B cell (primary cell): ENCODE measurements at regions not wholly inside any gene's neighbourhood (a gene's known extent, or its start where the extent isn't known, plus 50 kb on each side); places are given as distances from the start of the nearest gene placed in this dataset.

Experiments
- ATAC-seq: fragments of 200-7000 bp; cut with Tn5 transposase; one replicate; pipeline ENCODE4 v1.10.0; 2021; ENCODE audit warnings: low read depth, mild to moderate bottlenecking, moderate number of reproducible peaks, moderate library complexity
- CTCF ChIA-PET: fragments of 350-600 bp; sonication (Branson Sonifier 250); formaldehyde crosslinking; loops from one replicate; lab custom pipeline; 2021; ENCODE audit warnings: antibody characterized with exemption, inconsistent platforms; lab: Charles Lee
- POLR2A ChIA-PET: fragments of 350-600 bp; sonication (Branson Sonifier 250); formaldehyde crosslinking; loops from one replicate; lab custom pipeline; 2021; ENCODE audit warnings: antibody characterized with exemption; lab: Charles Lee
- DNase-seq: peaks from one replicate; pipeline ENCODE4 v3.0.0; 2013
- H2AFZ ChIP-seq: 2 replicates; pipeline ENCODE4 v1.6.1; 2012; ENCODE audit warnings: mild to moderate bottlenecking, low read depth, low read length; ENCODE audit not compliant: insufficient read depth, poor library complexity, severe bottlenecking
- H3K27ac ChIP-seq, 2 donors: 1 replicate in 1 of 2; 2 replicates in 1 of 2; pipeline ENCODE4 v1.5.1; 2012 to 2013; ENCODE audit warnings: low read length in 2 of 2, mild to moderate bottlenecking in 2 of 2, moderate library complexity in 1 of 2
- H3K27me3 ChIP-seq, 4 experiments: fragments of 200-600 bp in 1 of 4; sonication (generic) in 1 of 4; replicated peaks in 1 of 4; 1 replicate in 2 of 4; 2 replicates in 2 of 4; pipeline versions ENCODE4 v1.6.1 to v1.7.0; 2013 to 2016; ENCODE audit warnings: low read length in 3 of 4, mild to moderate bottlenecking in 2 of 4, mixed read lengths in 1 of 4, moderate library complexity in 1 of 4; ENCODE audit not compliant: insufficient read depth in 4 of 4, control insufficient read depth in 3 of 4; ENCODE audit errors: control extremely low read depth in 1 of 4
- H3K36me3 ChIP-seq, 2 experiments: replicated peaks in 1 of 2; 1 replicate in 1 of 2; 2 replicates in 1 of 2; pipeline versions ENCODE4 v1.6.1 to v1.7.1; 2013; ENCODE audit warnings: low read length in 1 of 2; ENCODE audit not compliant: insufficient read depth in 2 of 2, control insufficient read depth in 1 of 2; ENCODE audit errors: control extremely low read depth in 1 of 2, extremely low read depth in 1 of 2
- H3K4me1 ChIP-seq, 2 donors: fragments of 200-600 bp in 1 of 2; sonication (generic) in 1 of 2; 1 replicate in 1 of 2; 2 replicates in 1 of 2; pipeline versions ENCODE4 v1.5.1 to v1.6.1; 2013 to 2017; ENCODE audit warnings: low read length in 2 of 2; ENCODE audit not compliant: control insufficient read depth in 2 of 2, insufficient read depth in 2 of 2
- H3K4me2 ChIP-seq: replicated peaks from 2 replicates; pipeline ENCODE3; 2012; ENCODE audit warnings: mild to moderate bottlenecking, low read depth, low read length; ENCODE audit not compliant: poor library complexity, severe bottlenecking
- H3K4me3 ChIP-seq, 5 experiments: fragments of 200-600 bp in 1 of 5; sonication (generic) in 1 of 5; 1 replicate in 3 of 5; 2 replicates in 2 of 5; pipeline versions ENCODE4 v1.5.1 to v1.7.0; 2011 to 2016; ENCODE audit warnings: low read length in 4 of 5, mild to moderate bottlenecking in 4 of 5, low read depth in 2 of 5, control low read depth in 1 of 5, moderate library complexity in 1 of 5; ENCODE audit not compliant: insufficient read depth in 1 of 5; ENCODE audit errors: control extremely low read depth in 1 of 5, extremely low read depth in 1 of 5
- H3K79me2 ChIP-seq: fragments of 200-600 bp; sonication (generic); one replicate; pipeline ENCODE4 v1.6.0; 2016; ENCODE audit warnings: low read length; ENCODE audit not compliant: control insufficient read depth, insufficient read depth
- H3K9ac ChIP-seq: fragments of 200-600 bp; sonication (generic); 2 replicates; pipeline ENCODE4 v1.6.1; 2017; ENCODE audit warnings: mild to moderate bottlenecking, low read length, moderate library complexity
- H3K9me3 ChIP-seq, 3 donors: one replicate each; pipeline versions ENCODE4 v1.6.1 to v1.7.1; 2013; ENCODE audit warnings: low read length in 2 of 3; ENCODE audit not compliant: control insufficient read depth in 2 of 3, insufficient read depth in 1 of 3; ENCODE audit errors: control extremely low read depth in 1 of 3
- H4K20me1 ChIP-seq: 2 replicates; pipeline ENCODE4 v1.6.0; 2012; ENCODE audit warnings: mild to moderate bottlenecking, low read length; ENCODE audit not compliant: insufficient read depth, control insufficient read depth, poor library complexity, severe bottlenecking
- H3K27ac Mint-ChIP-seq: one replicate; pipeline ENCODE4 v1.8.0; 2021; ENCODE audit warnings: mixed read lengths
- H3K27me3 Mint-ChIP-seq: one replicate; pipeline ENCODE4 v1.8.0; 2021; ENCODE audit warnings: mixed read lengths
- H3K4me1 Mint-ChIP-seq: one replicate; pipeline ENCODE4 v1.8.0; 2021; ENCODE audit warnings: mixed read lengths
- H3K4me3 Mint-ChIP-seq: one replicate; pipeline ENCODE4 v1.8.0; 2021; ENCODE audit warnings: mixed read lengths
- H3K9me3 Mint-ChIP-seq: one replicate; pipeline ENCODE4 v1.8.0; 2022; ENCODE audit warnings: mixed read lengths; ENCODE audit not compliant: insufficient read depth
- EZH2 ChIP-seq: IDR thresholded peaks from 2 replicates; pipeline ENCODE4 v1.6.1; 2012; ENCODE audit warnings: borderline replicate concordance, low read depth, mild to moderate bottlenecking, moderate library complexity, low read length; ENCODE audit not compliant: insufficient read depth, poor library complexity, severe bottlenecking
- WGBS: methylation state at CpG from one replicate; pipeline ENCODE4 v1.1.5; 2013; ENCODE audit warnings: missing lambda C conversion rate; ENCODE audit not compliant: insufficient coverage; 5-methylcytosine and 5-hydroxymethylcytosine counted together
- intact Hi-C: fragments of 100-400 bp; cut with micrococcal nuclease; formaldehyde crosslinking; loops from one replicate; pipeline ENCODE4 v1.10.0; 2022
- TF ChIP-seq, protein P1 (sequence below): fragments of 200-600 bp; IDR thresholded peaks from one replicate; pipeline ENCODE4 v1.8.0; 2022; ENCODE audit warnings: antibody characterized with exemption, mild to moderate bottlenecking

DNA sequence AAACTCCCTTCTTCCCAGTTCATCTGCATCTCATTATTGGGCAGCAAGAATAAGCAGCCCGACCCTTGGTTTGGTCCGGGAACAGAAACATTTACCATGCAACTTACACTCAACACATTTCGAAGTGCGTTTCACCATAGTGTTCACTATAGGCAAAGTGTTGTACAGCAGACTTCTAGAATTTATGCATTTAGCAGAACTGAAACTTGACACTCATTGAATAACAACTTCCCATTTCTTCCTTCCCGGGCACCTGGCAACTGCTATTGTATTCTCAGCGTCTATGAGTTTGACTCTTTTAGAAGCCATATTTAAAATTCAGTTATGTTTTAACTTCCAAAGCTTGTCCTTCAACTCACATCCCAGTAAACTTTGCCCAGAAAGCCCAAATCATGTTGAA, 840.6 kb downstream of the NLGN4X start:
- Histone ChIP-seq H3K4me1 (peaks cover 0 to 4% of the 10 kb centered on the region in 2 donors), H4K20me1 (no peaks in the 10 kb centered on the region), H3K36me3 (no peaks in the 10 kb centered on the region), H3K9ac (no peak overlapping the region), H3K4me2 (no peak overlapping the region), H3K27me3 (no peaks in the 10 kb centered on the region), H3K79me2 (no peaks in the 10 kb centered on the region), H3K4me3 (no peak overlapping the region), H3K9me3 (no peaks in the 10 kb centered on the region), H3K27ac (no peak overlapping the region), H2AFZ (no peak overlapping the region)
- 0% methylated on average over 1 of the region's 6 CpGs for WGBS
- no peak for TF ChIP-seq EZH2
- Mint-ChIP-seq H3K27me3 (no peaks in the 10 kb centered on the region), H3K4me1 (peaks cover 4% of the 10 kb centered on the region), H3K9me3 (no peaks in the 10 kb centered on the region), H3K27ac (no peak overlapping the region), H3K4me3 (no peak overlapping the region)
- no peak for ATAC-seq
- ChIA-PET CTCF (no interaction called here), POLR2A (no interaction called here)
- DNase-seq = peak; percentile 3
- intact Hi-C loops = no loop called here

DNA sequence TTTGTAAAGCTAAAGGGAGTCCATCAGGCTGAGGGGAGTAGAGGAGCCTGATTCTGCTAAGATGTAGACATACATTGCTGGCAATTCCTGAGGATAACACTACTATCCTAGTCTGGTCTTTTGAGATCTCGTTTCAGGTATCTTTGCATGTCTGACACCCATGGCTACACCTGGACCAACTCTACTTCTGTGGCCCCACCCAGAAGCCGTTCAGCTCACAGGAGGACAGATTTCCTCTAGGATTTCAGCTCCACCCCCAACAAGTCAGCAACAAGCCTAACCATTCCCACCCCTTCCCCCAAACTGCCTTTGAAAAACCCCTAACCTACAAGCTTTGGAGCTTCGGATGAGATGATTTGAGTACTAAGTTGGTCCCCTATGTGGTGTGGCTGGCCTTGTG, 848.2 kb downstream of the NLGN4X start:
- Histone ChIP-seq H3K4me2 (no peak overlapping the region), H3K9me3 (no peaks in the 10 kb centered on the region), H2AFZ (no peak overlapping the region), H3K9ac (no peak overlapping the region), H3K27ac (no peak overlapping the region), H3K79me2 (no peaks in the 10 kb centered on the region), H3K27me3 (no peaks in the 10 kb centered on the region), H3K4me3 (no peak overlapping the region), H3K36me3 (no peaks in the 10 kb centered on the region), H4K20me1 (no peaks in the 10 kb centered on the region), H3K4me1 (no peaks in the 10 kb centered on the region)
- ATAC-seq (no peak), DNase-seq (no peak)
- 63% methylated on average over 2 of the region's 3 CpGs for WGBS
- Mint-ChIP-seq H3K4me1 (no peaks in the 10 kb centered on the region), H3K27me3 (no peaks in the 10 kb centered on the region), H3K27ac (no peak overlapping the region), H3K4me3 (no peak overlapping the region), H3K9me3 (no peaks in the 10 kb centered on the region)
- no peak for TF ChIP-seq EZH2
- TF ChIP-seq, protein P1, sequence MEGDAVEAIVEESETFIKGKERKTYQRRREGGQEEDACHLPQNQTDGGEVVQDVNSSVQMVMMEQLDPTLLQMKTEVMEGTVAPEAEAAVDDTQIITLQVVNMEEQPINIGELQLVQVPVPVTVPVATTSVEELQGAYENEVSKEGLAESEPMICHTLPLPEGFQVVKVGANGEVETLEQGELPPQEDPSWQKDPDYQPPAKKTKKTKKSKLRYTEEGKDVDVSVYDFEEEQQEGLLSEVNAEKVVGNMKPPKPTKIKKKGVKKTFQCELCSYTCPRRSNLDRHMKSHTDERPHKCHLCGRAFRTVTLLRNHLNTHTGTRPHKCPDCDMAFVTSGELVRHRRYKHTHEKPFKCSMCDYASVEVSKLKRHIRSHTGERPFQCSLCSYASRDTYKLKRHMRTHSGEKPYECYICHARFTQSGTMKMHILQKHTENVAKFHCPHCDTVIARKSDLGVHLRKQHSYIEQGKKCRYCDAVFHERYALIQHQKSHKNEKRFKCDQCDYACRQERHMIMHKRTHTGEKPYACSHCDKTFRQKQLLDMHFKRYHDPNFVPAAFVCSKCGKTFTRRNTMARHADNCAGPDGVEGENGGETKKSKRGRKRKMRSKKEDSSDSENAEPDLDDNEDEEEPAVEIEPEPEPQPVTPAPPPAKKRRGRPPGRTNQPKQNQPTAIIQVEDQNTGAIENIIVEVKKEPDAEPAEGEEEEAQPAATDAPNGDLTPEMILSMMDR = no peak
- POLR2A ChIA-PET = no interaction called here
- CTCF ChIA-PET = no interaction called here
- intact Hi-C loops = no loop called here
